Activated CD4-positive, alpha-beta T cell treated with anti-CD3 and anti-CD28 coated beads, Interleukin-2, amount 50 U/mL, for 48 hours (primary cell): ENCODE measurements at regions not wholly inside any gene's neighbourhood (a gene's known extent, or its start where the extent isn't known, plus 50 kb on each side); places are given as distances from the start of the nearest gene placed in this dataset.
"Not testable (repeated sequence)": the region's sequence is repeated elsewhere in the genome, so short reads cannot be mapped to it uniquely, and the experiment has no call there.

Source experiments
- DNase-seq, 2 experiments: peaks; one replicate each; pipeline ENCODE4 v3.0.0-alpha.2; 2020

GRCh38 chr2:193352665-193353242, 1158.0 kb upstream of the TMEFF2 start:
- not testable (repeated sequence) for DNase-seq

DNA sequence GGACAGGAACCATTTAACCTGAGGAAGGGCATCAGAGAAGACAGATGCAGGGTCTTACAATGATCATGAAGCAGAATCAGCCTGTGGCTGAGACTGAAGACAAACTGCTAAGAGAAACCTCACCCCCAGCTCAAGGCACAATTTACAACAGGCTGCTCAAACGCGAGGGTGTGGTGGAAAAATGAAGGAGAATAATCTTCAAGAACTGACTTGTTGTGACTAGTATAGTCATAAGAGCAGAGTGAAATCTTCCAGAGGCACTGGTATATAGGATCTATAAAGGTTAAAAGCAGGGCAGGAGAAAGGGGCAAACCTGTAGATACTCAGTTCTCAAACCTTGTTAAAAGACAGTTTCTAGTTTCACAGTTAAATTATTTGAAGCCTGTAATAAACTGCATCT, 1155.8 kb upstream of the TMEFF2 start:
- DNase-seq: no peak

DNA sequence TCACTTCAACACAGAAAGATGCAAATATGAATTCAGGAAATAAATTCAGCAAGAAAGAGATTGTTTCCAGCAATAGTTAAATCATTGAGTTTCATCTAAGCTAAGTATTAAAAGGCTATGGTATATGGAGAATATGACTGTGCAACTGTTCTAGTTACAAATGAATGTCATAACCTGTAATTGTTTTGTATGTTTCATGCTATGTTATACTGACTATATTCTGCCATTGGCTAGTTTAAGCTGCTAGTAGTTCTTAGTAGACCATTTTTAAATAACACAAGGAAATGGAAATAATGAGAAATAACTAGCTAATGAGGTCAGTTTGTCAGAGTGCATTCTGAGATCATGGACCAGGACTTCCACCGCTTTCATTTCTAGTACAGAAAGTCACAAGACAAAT, 1154.9 kb upstream of the TMEFF2 start:
- no peak for DNase-seq

GRCh38 chr2:193348055-193348454, 1153.3 kb upstream of the TMEFF2 start:
- DNase-seq: no peak

DNA sequence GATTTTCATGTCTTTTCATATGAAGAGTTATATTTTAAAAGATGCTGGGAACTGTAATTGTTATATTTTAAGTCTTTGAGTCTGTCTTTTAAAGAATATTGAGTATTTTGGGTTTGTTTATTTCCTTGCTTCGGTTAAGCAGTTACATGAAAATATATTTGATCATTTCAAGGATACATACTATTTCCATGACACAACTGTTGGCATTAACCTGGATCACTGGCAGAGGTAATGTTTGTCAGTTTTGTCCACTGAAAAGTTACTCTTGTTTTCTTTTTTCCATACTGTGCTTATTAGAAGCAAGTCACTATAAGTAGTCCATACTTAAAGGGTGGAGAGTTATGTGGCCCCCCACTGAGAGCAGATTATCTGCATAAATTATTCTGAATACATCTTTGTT, 1142.0 kb upstream of the TMEFF2 start:
- DNase-seq: no peak

DNA sequence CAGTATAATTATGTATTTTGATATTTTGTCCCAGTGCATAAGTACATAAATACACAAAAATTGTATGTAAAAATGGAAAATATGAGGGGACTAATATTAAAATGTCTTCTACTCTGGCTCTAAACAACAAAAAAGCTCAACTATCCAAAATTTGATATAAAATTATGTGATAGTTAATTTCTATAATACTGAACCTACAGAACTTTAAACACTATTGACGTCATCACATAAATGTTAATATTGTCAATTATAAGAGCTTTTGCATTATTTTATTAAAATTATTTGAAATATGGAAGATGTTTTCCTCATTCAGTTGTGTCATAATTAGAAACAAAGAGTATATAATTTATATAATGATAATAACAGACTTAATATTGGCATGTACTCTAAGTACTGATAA, 1139.7 kb upstream of the TMEFF2 start:
- no peak for DNase-seq

DNA sequence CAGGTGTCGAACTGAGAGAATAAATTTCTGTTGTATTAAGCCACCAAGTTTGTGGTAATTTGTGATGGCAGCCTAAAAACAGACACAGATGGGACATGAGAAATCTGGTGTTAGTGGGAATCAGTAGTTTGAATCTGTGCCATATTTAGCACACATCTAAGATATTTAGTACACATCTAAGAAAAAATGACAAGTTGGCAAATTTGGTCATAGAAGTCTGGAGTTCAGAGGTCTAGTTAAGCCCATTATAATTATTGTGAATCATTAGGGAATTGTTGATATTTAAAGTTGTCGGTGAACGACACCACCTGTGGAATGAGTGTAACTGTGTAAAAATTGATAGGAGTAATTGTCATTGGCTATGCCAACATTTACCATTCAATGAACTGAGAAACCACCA, 1138.8 kb upstream of the TMEFF2 start:
- DNase-seq: no peak

GRCh38 chr2:193332941-193333340, 1138.2 kb upstream of the TMEFF2 start:
- no peak for DNase-seq

DNA sequence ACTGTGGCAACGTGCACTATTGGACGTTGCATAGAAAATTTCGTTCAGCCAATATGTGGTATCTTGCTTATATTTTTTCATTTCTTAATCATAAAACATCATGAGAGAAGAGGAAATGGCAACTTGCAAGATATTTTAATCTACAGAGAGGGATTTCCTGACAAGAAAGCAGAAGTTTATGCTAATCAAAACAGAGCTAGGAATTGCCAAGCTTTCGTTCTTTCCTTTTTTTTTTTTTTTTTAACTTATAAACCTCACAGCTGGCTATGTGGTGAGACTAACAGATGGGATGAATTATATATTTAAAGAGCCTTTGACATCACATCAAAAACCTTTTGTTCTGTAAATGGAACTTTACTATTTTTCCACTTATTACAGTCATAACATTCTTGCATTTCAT, 1136.9 kb upstream of the TMEFF2 start:
- DNase-seq: no peak

GRCh38 chr2:193326296-193326695, 1131.6 kb upstream of the TMEFF2 start:
- no peak for DNase-seq

GRCh38 chr2:193315428-193316091, 1120.8 kb upstream of the TMEFF2 start:
- no peak for DNase-seq

GRCh38 chr2:193303464-193303863, 1108.7 kb upstream of the TMEFF2 start:
- DNase-seq: no peak

- no peak for DNase-seq
Observed at GRCh38 chr2:193294371-193294770, 1099.6 kb upstream of the TMEFF2 start.

DNA sequence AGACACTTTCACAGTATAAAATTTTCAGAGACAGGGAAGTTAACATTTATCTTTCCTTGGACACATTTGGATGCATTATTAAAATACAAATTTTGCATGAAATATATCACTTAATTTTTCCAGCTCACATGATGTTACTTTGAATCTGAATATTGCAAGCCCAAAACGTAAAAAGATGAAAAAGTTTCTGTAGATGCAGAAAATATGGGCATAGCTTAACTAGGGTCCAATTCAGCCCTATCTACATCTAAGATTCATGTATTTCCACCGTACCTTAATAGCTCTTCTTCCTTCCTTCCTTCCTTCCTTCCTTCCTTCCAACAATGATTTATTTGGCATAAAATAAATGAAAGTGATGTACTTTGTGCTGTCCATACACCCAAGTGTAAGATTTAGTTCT, 1084.6 kb upstream of the TMEFF2 start:
- DNase-seq: no peak

- no peak for DNase-seq
Observed at GRCh38 chr2:193276988-193277387, 1082.3 kb upstream of the TMEFF2 start.

DNA sequence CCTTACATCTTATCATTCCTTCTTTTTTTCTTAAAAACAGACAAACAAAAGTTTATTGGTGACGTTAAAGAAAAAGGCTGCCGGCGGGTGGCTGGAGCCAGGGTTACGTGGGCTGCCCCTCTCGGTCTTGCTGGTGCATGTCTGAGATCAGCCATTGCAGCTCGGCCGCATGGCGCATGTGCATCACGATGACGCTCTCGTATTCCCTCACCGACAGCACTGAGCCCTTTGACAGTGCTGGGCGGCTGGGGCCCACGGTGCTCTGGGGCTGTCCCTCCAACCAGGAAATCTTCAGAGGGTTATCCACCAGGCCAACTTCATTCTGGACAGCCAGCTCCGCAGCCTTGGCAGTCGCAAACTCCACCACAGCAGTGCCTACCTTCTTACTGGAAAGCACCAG, 1081.8 kb upstream of the TMEFF2 start:
- no peak for DNase-seq

- DNase-seq: no peak
Observed at GRCh38 chr2:193276069-193276468, 1081.3 kb upstream of the TMEFF2 start.

- DNase-seq: no peak
Observed at GRCh38 chr2:193272011-193272410, 1077.3 kb upstream of the TMEFF2 start.

GRCh38 chr2:193270816-193271215, 1076.1 kb upstream of the TMEFF2 start:
- DNase-seq: no peak

- no peak for DNase-seq
Observed at GRCh38 chr2:193267496-193268002, 1072.8 kb upstream of the TMEFF2 start.

GRCh38 chr2:193253014-193253530, 1058.3 kb upstream of the TMEFF2 start:
- DNase-seq: no peak

DNA sequence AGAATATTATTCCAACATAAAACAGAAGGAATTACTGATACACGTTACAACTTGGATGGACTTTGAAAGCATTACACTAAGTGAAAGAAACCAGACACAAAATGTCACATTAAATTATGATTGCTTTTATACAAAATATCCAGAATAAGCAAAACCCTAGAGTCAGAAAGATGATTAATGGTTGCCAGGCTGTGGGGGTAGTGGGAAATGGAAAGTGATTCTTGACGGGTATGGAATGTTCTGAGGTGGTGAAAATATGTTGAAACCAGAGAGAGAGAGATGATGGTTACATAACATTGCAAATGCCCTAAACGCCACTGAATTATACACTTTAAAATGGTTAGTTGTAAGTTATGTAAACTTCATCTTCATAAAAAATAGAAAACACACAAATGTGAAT, 1057.2 kb upstream of the TMEFF2 start:
- no peak for DNase-seq

DNA sequence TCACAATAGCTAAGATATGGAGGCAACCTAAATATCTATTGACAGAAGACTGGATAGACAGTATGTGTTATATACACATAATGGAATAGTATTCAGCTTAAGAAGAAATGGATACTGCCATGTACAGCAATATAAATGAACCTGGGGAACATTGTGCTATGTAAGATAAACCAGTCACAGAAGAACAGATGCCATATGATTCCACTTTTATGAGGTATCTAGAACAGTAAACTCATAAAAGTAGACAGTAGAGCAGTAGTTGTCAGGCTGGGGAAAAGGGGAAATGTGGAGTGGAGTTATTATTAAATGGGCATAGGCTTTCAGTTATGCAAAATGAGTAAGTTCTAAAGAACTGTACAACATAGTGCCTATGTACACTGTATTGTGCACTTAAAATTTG, 1055.7 kb upstream of the TMEFF2 start:
- no peak for DNase-seq

GRCh38 chr2:193240752-193241151, 1046.0 kb upstream of the TMEFF2 start:
- no peak for DNase-seq

DNA sequence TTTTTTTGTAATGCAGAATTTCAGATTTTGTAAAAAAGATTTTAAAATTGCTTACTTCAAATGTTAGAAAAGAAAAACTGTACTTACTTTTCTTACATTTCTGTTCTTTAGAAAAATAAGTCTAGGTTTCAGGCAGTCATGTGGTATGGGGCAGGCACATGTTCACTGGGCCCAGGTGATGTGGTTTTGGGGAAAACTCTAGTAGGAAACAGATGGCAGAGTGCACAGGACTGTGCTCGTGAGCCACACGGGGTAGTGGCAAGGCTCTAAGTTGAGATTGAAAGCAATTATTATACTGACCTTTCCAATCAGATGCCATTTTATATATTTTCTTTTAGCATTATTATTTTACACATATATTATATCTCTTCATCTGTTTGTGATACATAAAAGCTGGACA, 1036.9 kb upstream of the TMEFF2 start:
- no peak for DNase-seq
